HG03354 (cell line): ENCODE measurements at regions not wholly inside any gene's neighbourhood (a gene's known extent, or its start where the extent isn't known, plus 50 kb on each side); places are given as distances from the start of the nearest gene placed in this dataset.
"Not testable (repeated sequence)": the region's sequence is repeated elsewhere in the genome, so short reads cannot be mapped to it uniquely, and the experiment has no call there.

Experiments used
- ATAC-seq: cut with Tn5 transposase; IDR thresholded peaks from one replicate; pipeline ENCODE4 v1.9.1; 2021; ENCODE audit warnings: mild to moderate bottlenecking; ENCODE audit not compliant: unreplicated experiment, poor library complexity, severe bottlenecking

GRCh38 chr6:164086076-164086887 lies 671.8 kb downstream of the QKI start:
- no peak for ATAC-seq

GRCh38 chr6:164085091-164086075 lies 670.9 kb downstream of the QKI start:
- no peak for ATAC-seq

GRCh38 chr6:164079275-164079600 lies 664.7 kb downstream of the QKI start:
- ATAC-seq = no peak

- ATAC-seq = no peak
These were observed 664.2 kb downstream of the QKI start for GRCh38 chr6:164078532-164079274.

- ATAC-seq = not testable (repeated sequence)
These were observed 662.5 kb downstream of the QKI start for GRCh38 chr6:164076818-164077532.

GRCh38 chr6:164075981-164076615 lies 661.6 kb downstream of the QKI start:
- ATAC-seq = no peak

- no peak for ATAC-seq
These were observed 657.7 kb downstream of the QKI start for GRCh38 chr6:164072240-164072666.

- no peak for ATAC-seq
These were observed 655.0 kb downstream of the QKI start for GRCh38 chr6:164069350-164069990.

- ATAC-seq = no peak
These were observed 654.0 kb downstream of the QKI start for GRCh38 chr6:164068527-164068926.

GRCh38 chr6:164066766-164067165 lies 652.2 kb downstream of the QKI start:
- no peak for ATAC-seq

GRCh38 chr6:164066335-164066734 lies 651.8 kb downstream of the QKI start:
- no peak for ATAC-seq

- no peak for ATAC-seq
These were observed 648.8 kb downstream of the QKI start for GRCh38 chr6:164063346-164063745.

- no peak for ATAC-seq
These were observed 648.4 kb downstream of the QKI start for GRCh38 chr6:164062872-164063271.

GRCh38 chr6:164057876-164058275 lies 643.4 kb downstream of the QKI start:
- no peak for ATAC-seq

- no peak for ATAC-seq
These were observed 636.9 kb downstream of the QKI start for GRCh38 chr6:164051427-164051826.

GRCh38 chr6:164049517-164049988 lies 635.0 kb downstream of the QKI start:
- no peak for ATAC-seq

GRCh38 chr6:164048840-164049516 lies 634.5 kb downstream of the QKI start:
- ATAC-seq = no peak

GRCh38 chr6:164045082-164045481 lies 630.6 kb downstream of the QKI start:
- ATAC-seq = no peak
